A673 (cell line): ENCODE measurements at regions not wholly inside any gene's neighbourhood (a gene's known extent, or its start where the extent isn't known, plus 50 kb on each side); places are given as distances from the start of the nearest gene placed in this dataset.

Experiments
- BruUV-seq: library from RNA; stranded (reverse); fragments of 400-500 nt; replicated peaks from 2 replicates; lab custom pipeline; 2021; lab: Mats Ljungman, UMichigan
- CTCF ChIA-PET: fragments of 300-600 bp; sonication (Branson Sonifier 250); formaldehyde crosslinking; loops from one replicate; lab custom pipeline; 2022; ENCODE audit warnings: antibody characterized with exemption; lab: Charles Lee
- POLR2A ChIA-PET: fragments of 300-600 bp; sonication (Branson Sonifier 250); formaldehyde crosslinking; loops from one replicate; lab custom pipeline; 2022; ENCODE audit warnings: antibody characterized with exemption; ENCODE audit not compliant: low non-redundant PET; lab: Charles Lee
- DNase-seq: peaks from one replicate; pipeline ENCODE4 v3.0.0-alpha.2; 2015; ENCODE audit warnings: low spot score
- H3K27ac ChIP-seq: fragments of 200-600 bp; sonication (generic); 2 replicates; pipeline ENCODE4 v1.5.1; 2016; ENCODE audit warnings: mixed run types, low read depth, mild to moderate bottlenecking, mixed read lengths, antibody characterized with exemption, low read length; ENCODE audit not compliant: poor library complexity, severe bottlenecking
- H3K27me3 ChIP-seq: fragments of 200-600 bp; sonication (generic); replicated peaks from 2 replicates; pipeline ENCODE4 v1.6.1; 2017; ENCODE audit warnings: mixed run types, low read depth, mild to moderate bottlenecking, mixed read lengths, antibody characterized with exemption, low read length; ENCODE audit not compliant: insufficient read depth, poor library complexity
- H3K36me3 ChIP-seq: fragments of 200-600 bp; sonication (generic); 2 replicates; pipeline ENCODE4 v1.6.1; 2016; ENCODE audit warnings: mixed run types, mild to moderate bottlenecking, mixed read lengths, antibody characterized with exemption, low read length; ENCODE audit not compliant: insufficient read depth, poor library complexity, severe bottlenecking
- H3K4me1 ChIP-seq: fragments of 200-600 bp; sonication (generic); 2 replicates; pipeline ENCODE4 v1.6.1; 2017; ENCODE audit warnings: mixed run types, mild to moderate bottlenecking, mixed read lengths, antibody characterized with exemption, low read length; ENCODE audit not compliant: insufficient read depth, poor library complexity, severe bottlenecking
- H3K4me3 ChIP-seq: fragments of 200-600 bp; sonication (generic); 2 replicates; pipeline ENCODE4 v1.5.1; 2016; ENCODE audit warnings: low read depth, mixed run types, mild to moderate bottlenecking, mixed read lengths, low read length; ENCODE audit not compliant: poor library complexity, severe bottlenecking
- H3K9me3 ChIP-seq: fragments of 200-600 bp; sonication (generic); 2 replicates; pipeline ENCODE4 v1.6.1; 2016; ENCODE audit warnings: mixed run types, low read depth, mild to moderate bottlenecking, mixed read lengths, antibody characterized with exemption, low read length; ENCODE audit not compliant: poor library complexity, severe bottlenecking
- CTCF ChIP-seq: fragments of 300-800, 200-600 bp; sonication (generic); conservative IDR thresholded peaks from 2 replicates; pipeline ENCODE4 v1.5.1; 2017; ENCODE audit warnings: low read depth, mild to moderate bottlenecking, antibody characterized with exemption, low read length, moderate library complexity, mixed read lengths
- EZH2 ChIP-seq: fragments of 200-600 bp; sonication (generic); IDR thresholded peaks from 2 replicates; pipeline ENCODE4 v1.6.1; 2017; ENCODE audit warnings: borderline replicate concordance, low read depth, mild to moderate bottlenecking, mixed read lengths, antibody characterized with exemption, low read length; ENCODE audit not compliant: poor library complexity, severe bottlenecking
- intact Hi-C: fragments of 100-400 bp; cut with micrococcal nuclease; formaldehyde crosslinking; loops from one replicate; pipeline ENCODE4 v1.10.0; 2022; ENCODE audit not compliant: unreplicated experiment

- Histone ChIP-seq H3K27ac (no peak overlapping the region), H3K27me3 (no peaks in the 10 kb centered on the region), H3K4me3 (no peak overlapping the region), H3K9me3 (no peaks in the 10 kb centered on the region), H3K36me3 (no peaks in the 10 kb centered on the region), H3K4me1 (no peaks in the 10 kb centered on the region)
- ChIA-PET CTCF (no interaction called here), POLR2A (no interaction called here)
- intact Hi-C loops: no loop called here
- DNase-seq: no peak
- no peak for TF ChIP-seq CTCF
- no peak for TF ChIP-seq EZH2
- BruUV-seq: no TSS peak
These were observed 239.3 kb downstream of the MAF start for GRCh38 chr16:79361132-79361751.

DNA sequence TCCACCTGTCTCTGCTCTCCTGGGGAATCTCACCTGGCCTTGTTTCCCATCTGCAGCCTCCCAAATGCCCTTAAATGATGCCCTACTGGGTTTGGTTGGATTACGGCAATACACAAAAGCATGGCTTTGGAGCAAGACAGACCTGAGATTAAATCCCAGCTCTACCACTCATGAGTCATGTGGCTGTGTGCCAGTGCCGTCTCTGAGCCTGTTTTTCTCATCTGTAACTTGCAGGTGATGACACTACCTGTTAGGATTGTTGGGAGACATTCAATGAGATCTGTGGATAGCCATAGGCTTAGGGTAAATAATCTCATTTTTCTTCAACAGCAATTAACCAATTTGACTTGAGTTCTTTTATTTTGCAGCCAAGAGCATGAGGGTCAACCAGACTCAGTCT, 240.3 kb downstream of the MAF start:
- DNase-seq: no peak
- Histone ChIP-seq H3K4me3 (no peak overlapping the region), H3K27me3 (no peaks in the 10 kb centered on the region), H3K36me3 (no peaks in the 10 kb centered on the region), H3K27ac (no peak overlapping the region), H3K9me3 (no peaks in the 10 kb centered on the region), H3K4me1 (no peaks in the 10 kb centered on the region)
- ChIA-PET POLR2A (no interaction called here), CTCF (no interaction called here)
- TF ChIP-seq CTCF (no peak), EZH2 (no peak)
- intact Hi-C loops: no loop called here
- no TSS peak for BruUV-seq

- DNase-seq: no peak
- no peak for TF ChIP-seq CTCF
- no peak for TF ChIP-seq EZH2
- H3K9me3 ChIP-seq: no peaks in the 10 kb centered on the region
- no peak overlapping the region for H3K27ac ChIP-seq
- H3K4me3 ChIP-seq: no peak overlapping the region
- H3K4me1 ChIP-seq: no peaks in the 10 kb centered on the region
- H3K27me3 ChIP-seq: no peaks in the 10 kb centered on the region
- POLR2A ChIA-PET: no interaction called here
- CTCF ChIA-PET: no interaction called here
- H3K36me3 ChIP-seq: no peaks in the 10 kb centered on the region
- no TSS peak for BruUV-seq
- intact Hi-C loops: no loop called here
These were observed 241.5 kb downstream of the MAF start for GRCh38 chr16:79359082-79359481.
